Iris pigment epithelial cell (primary cell): ENCODE measurements at regions not wholly inside any gene's neighbourhood (a gene's known extent, or its start where the extent isn't known, plus 50 kb on each side); places are given as distances from the start of the nearest gene placed in this dataset.

Source experiments
- DNase-seq: peaks from one replicate; pipeline ENCODE4 v3.0.0-alpha.2; 2011; ENCODE audit warnings: low read depth

DNA sequence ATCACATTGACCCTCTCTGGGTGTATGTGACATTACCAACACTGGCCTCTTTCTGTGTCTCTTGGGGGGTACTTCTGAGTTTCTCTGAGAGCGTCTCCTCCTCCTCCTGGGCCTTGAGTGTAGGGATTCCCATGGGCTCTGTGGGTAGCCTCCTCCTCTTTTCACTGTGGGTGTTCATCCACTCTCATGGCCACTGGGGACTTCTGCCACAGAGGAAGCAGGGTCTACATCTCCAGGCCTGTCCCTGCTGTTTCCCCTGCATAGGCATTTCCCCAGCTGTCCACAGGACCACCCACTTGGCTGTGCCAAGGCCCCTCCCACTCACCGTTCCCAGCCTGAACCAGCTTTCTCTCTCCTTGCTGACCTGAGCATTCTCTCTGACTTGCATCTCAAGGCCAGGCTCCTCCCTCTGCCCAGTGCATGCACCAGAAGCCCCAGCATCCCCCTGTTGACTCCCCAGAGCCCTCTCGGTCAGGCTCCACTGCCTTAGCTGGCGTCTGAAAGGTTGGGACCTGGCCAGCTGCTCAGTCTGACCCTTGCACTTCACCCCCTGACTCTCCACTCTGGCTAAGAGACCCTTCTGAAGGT lies 487.6 kb downstream of the GLRX3 start:
- DNase-seq: no peak

DNA sequence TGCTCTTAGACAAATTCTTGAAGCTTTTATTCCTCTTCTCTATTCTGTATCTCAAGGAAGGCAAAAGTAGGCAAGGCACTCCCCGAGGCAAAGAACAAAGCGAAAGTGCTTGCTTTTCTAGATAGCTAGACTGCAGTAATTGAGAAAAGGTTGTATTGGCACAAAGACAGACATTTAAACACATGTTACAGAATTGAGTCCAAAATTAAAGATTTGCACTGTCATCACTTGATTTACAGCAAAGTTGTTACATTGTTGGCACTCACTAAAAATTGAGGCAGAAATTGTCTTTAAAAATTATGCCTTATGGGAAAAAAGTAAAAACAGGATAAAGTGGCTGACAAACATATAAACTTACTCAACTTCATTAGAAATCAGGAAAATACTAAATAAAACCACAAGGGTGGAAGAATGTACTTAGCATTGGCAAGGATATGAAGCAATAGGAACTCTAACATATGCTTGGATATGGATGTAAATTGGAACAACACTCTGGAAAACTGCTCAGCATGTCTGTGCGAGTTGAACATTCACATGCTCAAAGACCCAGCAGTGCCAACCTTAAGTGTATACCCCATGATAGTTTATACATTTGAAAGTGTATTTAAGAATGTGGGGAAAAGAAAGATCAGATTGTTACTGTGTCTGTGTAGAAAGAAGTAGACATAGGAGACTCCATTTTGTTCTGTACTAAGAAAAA lies 491.3 kb downstream of the GLRX3 start:
- DNase-seq: peak; percentile 34

DNA sequence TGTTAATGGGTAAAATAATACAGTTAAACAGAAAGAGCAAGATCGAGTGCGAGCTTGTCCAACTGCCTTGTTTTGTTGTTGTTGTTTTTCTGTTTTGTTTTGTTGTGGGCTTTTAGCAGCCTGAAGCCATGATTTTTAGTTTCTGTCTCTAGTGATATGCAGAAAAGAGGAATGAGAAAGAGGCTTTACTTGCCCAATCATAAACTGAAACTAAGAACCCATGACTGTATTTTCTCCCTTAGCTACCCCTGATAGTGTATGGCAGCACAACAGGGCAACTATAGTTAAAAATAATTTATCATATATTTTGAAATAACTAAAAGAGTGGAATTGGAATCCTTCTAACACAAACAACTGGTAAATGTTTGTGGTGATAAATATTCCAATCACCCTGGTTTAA lies 493.9 kb downstream of the GLRX3 start:
- no peak for DNase-seq

DNA sequence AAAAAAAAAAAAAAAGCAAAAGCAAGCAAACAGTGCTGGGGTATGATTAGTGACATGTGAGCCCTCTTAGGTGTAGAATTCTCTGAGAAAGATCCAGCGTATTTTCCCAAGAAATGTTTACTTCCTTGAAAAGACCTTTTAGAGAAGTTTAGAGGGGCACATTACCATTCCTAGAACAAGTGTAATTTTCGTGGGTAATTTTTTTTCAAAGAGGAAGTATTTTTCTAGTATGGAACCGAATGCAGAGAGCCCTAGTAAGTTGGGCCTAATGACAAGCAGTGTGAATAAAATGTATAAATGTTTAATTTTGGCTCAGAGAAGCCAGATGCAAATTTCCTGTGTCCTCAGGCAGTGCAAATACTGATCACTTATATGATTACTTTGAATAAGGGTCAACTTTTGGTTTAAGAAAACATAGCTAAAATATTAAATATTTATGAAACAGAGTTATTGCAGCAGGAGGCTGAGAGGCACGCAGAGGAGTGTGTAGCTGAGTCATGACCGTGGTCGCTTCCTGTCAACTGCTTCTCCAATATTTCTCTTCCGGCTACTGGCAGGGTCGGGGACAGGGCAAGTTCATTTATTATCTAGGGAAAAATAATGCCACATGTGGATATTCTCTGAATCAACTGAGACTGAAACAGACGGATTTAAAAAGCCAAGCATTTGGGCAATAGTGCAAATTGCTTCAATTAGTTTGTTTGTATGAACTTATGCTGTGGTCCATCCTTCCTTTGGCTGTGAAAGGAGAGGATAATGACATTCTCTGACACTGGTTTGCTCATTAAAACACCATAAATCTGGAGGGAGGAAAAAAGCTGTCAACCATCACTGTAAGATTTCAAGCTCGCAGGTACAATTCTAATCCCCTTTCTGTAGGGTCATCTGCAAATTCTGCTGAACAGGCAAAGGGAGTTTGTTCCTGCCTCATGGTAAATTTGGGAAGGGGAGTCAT lies 495.2 kb downstream of the GLRX3 start:
- DNase-seq: peak; percentile 81

DNA sequence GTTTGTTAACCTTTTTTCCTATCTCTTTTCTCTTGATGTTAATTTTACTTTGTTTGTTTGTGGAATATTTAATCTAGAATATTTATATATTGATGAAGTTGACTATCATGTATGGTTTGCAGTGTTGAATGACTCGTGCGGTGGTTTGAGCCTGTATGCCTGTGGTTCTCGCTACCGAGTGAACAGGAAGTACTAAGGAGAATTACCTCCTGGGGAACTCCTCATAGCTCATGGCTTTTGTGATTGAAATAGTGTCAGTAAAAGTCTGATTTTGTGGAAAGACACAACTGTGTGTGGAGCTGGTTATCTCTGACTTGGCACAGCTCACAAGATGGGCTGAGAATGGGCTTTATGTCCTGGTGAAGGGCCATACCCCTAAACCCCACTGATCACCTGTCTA lies 498.6 kb downstream of the GLRX3 start:
- DNase-seq: no peak

DNA sequence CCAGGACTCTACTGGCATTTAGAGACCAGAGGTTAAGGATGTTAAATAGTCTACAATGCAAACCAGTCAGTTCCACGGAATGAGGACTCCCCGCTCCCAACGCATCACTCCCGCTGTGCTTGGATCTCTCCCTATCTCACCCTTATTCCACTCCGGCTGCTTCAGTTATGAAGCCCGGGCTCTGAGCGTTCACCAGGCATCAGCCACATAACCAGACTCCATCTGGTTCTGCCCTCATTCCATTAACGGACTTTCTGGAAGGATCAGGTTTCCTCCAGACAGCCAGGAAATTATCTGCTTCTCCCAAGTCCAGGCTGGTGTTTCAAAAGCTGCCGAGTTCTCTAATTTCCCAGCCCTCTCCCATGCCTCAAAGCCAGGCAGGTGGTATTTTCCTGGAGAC lies 499.3 kb downstream of the GLRX3 start:
- peak; percentile 26 for DNase-seq

DNA sequence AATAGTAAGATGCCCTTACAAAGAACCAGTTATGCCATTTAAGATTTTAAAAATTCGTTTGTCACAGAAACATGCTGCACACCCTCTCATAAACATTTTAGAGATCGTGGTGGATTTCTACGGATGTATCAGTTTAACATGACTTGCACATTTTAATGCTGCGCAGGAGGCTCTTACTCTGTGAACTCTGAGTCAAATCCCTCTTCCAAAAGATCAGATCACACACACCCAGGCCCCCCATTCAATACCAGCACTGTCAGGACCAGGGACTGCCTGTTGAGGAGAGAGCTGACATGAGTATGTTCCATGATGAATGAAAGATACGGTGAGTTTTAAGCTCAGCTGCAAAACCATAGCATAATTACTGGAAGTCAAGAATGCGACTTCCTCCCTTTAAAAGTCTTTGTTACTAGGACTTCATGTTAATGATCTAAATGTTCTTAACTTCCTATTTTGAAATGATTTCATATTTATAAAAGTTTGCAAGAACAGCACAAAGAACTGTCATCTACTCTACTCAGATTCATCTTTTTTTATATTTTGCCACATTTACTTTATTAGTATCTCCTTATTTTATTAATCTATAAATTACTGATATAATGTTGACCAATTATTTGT lies 500.2 kb downstream of the GLRX3 start:
- DNase-seq: no peak

DNA sequence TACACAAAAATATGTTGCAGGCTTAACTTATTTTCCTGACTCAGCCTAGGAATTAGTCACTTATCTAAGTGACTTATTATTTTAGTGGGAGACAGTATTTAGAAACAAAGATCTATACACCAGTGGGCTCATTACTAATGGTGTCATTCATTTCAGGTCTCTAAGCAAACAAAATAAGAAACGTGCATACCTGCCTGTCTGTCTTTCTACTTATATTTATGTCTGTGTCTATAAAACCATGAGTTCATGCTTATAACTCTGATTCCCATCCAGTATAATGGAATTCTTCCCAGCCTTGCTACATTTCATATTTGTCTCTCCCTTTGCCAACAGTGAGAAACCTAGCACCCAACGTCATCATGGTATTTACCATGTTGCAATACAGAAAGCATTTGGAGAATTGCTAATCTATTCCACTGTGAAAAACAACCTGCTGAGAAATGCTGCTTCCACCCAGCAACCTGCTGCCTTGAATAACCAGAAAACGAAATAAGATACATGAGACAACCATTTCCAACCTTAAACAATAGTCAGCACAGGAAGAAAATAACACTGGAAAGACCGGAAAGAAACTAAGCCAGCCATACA lies 501.0 kb downstream of the GLRX3 start:
- DNase-seq: peak; percentile 84

DNA sequence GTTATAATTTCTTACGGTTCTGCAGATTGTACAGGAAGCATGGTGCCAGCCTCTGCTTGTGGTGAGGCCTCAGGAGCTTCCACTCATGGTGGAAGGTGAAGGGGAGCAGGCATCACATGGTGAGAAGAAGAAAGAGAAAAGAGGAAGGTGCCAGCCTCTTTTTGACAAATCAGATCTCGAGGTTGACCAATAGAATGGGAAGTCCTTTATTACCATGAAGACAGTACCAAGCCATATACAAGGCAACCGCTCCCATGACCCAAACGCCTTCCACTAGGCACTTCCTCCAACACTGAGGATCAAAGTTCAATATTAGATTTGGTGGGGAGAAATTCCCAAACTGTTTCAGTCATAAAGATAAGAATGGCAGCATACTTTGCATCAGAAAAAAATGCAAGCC lies 502.8 kb downstream of the GLRX3 start:
- DNase-seq: no peak

DNA sequence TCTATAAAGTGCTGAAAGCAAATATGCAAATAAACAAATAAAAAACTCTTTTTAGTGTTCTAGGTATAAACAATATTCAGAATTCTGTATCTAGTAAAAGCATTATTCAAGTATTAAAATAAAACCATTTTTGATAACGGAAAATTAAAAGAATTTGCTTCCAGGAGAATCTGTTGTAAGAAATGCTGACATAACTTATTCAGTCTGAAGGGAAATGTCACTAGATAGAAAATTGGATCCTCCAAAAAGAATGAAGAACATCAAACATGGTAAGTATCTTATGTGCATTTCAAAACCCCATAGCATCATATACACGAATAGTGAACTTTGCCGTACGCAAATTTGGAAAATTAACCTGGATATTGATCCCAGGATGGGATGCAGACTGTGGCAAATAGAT lies 506.7 kb downstream of the GLRX3 start:
- no peak for DNase-seq

DNA sequence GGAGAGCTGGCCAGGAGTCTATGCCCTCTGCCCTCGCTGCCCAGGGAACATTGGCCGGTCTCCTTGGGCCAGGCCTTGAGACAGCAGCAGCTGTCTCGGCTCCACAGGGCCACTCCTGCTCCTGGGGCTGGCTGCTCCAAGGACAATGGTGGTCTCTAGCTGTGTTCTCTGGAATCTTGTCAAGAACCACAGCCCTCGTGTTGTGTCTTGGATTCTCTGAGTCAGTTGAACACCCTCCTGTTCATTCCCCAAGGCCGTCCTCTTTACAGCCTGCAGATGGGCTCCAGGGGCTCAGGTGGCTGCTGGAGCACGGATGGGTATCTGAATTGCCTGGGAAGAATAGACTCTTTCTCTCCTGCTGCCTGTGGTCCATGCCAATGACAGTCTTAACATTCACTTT lies 511.1 kb downstream of the GLRX3 start:
- DNase-seq: no peak

DNA sequence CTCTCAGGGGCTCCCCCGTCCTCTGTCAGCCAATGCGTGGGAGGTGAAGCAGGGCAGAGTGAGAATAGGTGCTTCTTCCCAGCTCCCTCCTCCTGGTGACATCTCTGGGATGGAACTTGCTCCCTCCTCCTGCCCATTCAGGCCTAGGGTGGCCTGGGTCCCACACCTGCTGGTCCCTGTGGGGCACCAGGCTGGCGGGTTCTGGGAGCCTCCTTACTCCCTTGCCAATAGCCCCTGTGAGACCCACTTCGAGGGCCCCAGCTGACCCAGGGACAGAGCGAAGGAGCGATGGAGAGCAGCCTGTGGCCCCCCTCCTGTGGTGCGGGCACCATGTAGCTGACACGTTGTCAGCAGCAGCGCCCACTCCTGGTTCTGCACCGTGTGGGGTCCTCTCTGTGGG lies 512.6 kb downstream of the GLRX3 start:
- no peak for DNase-seq

DNA sequence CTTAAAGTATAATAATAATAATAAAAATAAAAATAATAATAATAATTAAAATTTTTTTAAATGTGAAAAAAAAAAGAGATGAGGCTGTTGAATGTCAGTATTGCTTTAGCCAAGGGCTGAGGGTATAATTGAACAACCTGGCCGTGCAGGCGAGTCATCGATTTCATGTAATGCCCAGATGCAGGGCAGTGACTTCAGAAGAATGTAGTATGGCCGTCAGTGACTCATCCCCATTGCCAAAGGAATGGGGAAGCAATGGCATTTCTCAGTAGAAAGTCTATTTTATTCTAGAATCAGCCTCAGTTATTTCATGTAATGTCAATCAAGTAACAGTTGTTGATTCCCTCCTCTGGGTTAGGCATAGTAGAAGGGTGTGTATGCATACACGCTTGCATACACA lies 516.4 kb downstream of the GLRX3 start:
- DNase-seq: peak; percentile 56

DNA sequence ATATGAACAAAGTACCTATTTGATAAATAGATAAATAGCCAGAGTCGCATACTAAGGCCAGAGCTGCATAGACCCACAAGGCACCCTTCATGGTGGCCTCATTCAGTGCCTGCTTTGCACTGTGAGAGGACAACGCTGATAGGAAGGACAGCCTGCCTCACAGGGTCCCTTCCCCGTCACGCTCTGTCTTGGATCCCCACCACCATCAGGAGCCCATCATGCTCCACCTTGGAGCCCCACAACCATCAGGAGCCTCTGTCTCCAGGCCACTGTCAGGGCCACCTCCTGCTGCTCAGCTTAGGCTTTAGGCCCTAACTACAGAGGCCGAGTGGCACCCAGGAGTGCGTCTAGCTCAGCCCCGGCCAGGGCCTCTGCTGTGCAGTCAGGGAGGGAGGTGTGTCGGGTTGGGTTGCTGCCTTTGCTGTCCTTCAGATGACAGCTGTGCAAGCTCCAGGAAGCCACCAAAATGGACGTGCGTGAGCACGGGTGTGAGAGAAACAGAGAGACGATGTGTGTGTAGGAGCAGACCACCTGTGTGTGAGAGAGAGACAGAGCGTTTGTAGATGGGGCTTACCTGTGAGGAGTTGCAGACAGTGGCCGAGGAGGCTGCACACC lies 516.9 kb downstream of the GLRX3 start:
- no peak for DNase-seq

DNA sequence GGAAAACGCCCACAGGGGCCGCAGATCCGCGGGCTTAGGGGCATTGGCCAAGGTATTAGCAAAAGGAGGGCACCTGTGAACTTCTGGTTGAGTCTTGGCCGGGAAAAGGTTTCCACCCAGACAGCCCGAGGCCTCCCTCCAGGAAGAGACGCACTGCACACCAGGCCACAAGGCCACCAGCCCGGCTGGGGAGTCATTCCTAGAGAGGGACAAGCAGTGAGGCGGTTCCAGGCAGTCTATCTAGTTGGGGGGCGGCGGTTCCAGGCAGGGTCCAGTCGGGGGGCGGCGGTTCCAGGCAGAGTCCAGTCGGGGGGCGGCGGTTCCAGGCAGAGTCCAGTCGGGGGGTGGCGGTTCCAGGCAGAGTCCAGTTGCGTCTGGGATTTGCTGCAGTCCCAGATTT lies 518.5 kb downstream of the GLRX3 start:
- DNase-seq: no peak

DNA sequence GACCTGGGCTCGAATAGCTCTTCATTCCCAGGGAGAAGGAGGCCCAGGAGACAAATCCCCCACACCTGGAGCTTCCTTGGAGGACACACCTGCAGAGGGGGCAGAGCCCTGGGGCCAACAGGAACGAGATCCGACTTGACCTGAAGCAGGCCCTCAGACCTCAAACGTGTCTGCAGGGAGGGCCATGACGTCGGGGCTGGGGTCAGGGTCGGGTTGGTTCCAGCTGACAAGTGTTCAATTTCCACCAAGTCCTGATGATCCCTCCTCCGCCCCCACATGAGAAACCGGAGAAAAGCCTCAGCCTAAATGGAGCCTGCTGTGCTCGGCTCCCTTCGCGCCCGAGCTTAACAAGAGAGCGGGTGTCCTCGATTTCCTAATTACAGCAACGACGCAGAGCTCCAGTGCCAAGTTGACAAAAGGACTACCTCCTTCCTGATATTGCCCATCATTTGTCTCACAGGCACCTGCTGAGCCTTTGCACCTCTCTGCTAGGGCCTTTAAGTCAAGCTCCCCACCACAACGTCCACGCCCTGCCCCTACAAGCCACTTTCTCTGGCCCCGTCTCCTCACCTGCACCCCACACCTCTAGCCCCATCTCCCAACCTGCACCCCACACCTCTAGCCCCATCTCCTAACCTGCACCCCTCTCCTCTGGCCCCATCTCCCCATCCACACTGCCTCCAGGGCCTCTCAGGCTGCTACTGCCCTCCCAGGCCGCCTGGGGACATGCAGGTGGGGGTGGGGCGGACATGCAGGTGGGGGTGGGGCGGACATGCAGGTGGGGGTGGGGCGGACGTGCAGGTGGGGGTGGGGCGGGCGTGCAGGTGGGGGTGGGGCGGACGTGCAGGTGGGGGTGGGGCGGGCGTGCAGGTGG lies 519.4 kb downstream of the GLRX3 start:
- no peak for DNase-seq

DNA sequence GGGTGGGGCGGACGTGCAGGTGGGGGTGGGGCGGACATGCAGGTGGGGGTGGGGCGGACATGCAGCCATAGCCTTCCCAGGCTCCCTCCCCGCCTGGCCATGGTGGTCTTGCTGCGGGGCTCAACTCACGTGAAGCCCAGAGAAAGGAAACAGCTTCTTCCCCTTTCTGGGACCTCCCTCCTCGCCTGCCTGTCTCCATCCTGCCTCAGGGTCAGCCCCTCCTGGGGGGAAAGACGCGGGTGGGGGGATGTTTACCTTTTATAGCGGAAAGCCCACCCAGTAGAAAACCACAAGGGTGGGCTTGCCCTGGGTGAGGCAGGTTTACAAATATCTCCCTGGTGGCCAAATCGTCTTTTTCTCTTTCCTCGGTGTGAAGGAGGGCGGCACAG lies 520.0 kb downstream of the GLRX3 start:
- no peak for DNase-seq

DNA sequence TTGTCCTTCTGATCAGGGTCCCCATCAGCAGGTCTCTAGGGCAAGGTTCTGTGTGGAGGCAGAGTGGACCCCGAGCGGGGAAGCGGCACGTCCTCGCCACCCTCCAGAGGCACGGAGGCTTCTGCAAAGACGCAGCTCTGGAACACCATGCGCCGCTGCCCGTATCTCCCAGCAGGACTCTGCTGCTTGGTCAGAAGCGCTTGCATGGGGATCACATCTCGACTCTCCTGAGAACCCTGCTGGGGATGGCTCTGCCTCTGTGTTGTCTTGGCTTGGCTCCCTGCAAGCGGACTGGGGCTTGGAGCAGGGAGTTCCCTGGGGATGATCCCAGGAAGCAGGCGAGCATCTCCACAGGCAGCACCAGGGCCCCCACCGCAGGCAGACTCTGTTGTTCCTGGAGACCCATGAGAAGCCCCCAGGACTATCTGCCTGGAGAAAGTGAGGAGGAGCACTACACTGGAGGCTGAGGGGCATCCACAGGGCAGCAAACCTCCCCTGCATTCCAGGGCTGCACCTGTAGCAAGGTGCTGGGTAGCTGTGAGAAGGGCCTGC lies 520.5 kb downstream of the GLRX3 start:
- DNase-seq: no peak

DNA sequence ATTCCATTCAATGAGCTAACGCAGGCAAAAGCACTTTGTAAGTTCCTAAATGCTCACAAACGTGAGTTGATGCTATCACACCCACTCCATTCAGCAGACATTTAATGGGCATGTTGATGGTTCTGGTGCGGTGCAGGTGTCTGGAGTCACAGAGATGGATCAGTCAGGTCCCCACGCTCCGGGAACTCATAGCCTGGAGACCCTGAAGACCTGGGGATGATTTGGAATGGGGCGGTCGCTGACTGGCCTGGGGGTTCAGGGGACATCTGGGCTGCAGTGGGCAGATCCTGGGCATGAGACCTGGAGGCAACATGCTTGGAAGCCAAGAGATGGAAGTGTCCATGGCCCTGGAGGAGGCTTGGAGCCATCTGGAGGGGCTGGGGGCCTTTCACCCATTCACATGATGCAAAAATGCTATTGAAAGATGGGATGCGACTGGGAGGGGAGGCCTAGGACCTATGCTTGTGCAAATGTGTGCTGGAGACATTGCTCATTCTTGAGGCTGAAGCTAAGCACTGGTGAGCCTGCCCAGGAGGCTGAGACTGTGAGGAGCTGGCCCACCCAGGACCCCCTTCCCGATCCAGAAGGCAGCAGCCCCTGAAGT lies 522.6 kb downstream of the GLRX3 start:
- no peak for DNase-seq

DNA sequence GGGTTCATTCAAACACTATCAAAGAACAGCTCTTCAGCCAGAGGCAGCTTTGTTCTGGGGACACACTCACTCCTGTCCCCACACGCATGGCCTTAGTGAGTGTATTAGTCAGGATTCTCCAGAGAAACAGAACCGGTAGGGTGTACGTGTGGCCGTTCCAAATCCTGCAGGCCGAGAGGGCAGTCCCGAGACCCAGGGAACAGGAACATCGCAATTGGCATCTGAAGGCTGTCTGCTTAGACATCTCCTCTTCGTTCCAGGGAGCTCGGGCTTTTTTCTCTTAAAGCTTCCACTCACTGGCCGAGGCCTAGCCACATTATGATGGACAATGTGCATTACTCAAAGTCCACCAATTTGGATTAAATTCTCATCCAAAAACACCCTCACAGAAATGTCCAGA lies 523.3 kb downstream of the GLRX3 start:
- no peak for DNase-seq
